ENCODE measurements at regions not wholly inside any gene's neighbourhood (a gene's known extent, or its start where the extent isn't known, plus 50 kb on each side); places are given as distances from the start of the nearest gene placed in this dataset.

DNA sequence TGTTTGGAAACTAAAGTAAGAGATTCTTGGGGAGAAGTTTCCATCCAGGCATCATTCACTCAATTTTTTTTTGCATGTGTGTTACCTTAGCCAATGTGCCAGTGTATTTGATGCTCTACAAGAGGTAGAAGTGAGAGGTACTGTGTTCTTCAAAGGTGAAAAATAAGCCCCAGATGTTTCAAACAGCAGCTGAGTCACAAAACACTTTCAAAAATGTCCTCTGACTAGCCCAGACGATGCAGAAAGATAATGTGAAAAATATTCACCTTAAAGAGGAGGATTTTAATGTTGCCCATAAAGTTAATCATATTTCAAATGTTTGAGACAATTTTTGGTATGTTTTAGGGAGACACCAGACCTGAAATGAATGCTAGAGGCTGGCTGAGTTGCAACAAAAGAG lies 107.7 kb upstream of the RASGRP1 start:
- DNase-seq (ENCODE audit: low read depth in 2 of 2), result no peak

DNA sequence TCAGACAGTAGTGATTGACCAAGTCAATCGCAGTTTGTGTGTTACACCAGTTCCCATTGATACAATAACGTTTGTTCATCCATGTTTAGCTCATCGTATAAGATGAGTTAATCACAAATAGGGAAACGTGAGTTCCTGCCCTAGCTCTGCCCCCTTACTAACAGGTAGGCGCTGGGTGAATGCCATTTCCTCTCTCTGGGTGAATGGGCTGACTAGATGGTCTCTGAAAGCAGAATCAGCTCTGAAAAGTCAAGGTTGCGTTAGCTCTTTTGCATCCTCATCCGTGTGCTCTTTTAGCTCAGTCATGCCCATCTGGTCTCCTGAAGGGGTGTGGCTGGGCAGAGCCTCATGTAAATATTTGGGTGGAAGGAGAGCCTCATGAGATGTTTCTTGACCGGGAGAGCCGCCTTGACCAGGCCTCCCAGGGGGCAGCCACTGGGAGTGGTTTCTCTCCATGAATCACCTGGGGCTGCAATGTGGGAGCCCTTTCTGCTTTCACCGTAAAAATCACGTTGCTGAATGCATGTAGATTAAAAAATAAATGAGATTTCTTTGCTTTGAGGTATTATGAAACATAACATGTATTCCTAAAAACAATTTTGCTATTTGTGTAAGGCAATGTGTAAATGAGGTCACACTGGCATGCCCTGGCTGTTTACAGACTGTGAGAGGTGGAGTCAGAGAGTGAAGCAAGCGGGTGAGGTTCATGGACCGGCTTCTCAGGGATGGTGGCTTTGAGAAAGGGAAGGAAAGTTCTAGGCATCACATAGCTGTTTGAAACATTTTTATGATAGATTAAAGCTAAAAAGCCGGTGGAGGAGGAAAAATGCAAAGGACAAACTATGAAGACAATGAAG lies 108.4 kb upstream of the RASGRP1 start:
- no peak for DNase-seq (ENCODE audit: low read depth in 2 of 2)

DNA sequence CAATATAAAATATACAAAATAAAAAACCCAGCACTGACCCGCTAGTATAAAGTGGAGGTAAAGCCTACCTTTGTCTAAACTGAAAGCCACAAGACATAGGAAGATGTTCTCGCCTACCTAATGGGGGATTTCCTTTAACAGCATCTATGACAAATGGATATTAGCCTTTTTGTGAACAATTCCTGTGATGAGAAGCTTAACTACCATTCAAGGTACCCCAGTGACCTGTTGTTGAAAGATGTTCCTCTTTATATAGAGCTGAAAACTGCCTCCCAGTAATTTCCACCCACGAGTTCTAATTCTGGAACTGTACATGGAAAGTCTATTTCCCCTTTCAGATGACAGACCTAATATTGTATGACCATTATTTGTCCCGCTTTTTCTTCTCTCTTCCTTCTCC lies 109.8 kb upstream of the RASGRP1 start:
- no peak for DNase-seq (ENCODE audit: low read depth in 2 of 2)

DNA sequence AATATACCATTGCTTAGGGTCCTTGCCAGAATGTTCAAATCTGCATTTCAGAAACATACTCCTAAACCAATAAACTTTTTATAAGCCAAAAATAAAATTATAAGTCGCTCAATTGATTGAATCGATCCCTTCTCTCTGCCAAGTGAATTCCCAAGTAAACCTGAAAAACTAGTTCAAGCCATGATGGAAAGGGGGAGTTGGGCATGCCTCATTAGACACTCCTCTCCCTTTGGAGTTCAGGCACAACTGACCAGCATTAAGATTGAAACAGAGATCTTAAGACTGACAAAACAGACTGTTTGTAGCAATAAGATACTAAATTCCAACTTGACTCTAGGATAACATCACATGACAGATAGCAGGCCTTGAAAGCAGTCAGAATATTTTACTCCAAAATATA lies 113.7 kb upstream of the RASGRP1 start:
- DNase-seq (ENCODE audit: low read depth in 2 of 2), result no peak

DNA sequence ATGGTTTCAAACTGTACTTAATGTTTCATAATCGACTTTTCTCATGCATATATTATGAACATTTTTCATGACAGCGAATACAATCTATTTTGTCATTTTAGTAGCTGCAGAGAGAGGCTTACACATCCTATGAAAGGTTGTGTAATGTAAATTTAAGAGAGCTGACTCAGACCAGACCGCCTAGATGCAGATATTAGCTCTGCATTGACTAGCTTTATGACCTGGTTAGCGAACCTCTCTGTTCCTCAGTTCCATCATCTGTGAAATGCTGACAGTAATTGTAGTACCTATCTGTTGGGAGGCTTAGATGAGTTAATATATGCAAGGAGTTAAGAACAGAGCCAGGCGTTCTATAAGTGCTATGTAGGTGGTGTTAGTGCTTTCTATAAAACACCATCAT lies 116.2 kb upstream of the RASGRP1 start:
- no peak for DNase-seq (ENCODE audit: low read depth in 2 of 2)

DNA sequence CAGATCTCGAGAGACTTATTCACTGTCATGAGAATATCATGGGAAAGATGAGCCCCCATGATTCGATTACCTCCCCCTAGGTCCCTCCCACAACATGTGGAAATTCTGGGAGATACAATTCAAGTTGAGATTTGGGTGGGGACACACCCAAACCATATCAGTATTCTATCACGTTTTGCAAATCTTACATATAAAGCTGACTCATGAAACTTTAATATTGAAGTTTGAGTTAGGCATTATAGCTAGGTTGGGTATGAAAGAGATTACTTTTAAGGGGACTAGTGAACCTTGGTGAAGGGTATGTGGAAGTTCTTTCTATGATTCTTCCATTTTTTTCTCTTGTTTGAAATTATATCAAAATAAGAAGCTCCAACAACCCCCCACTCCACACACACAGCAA lies 117.7 kb upstream of the RASGRP1 start:
- no peak for DNase-seq (ENCODE audit: low read depth in 2 of 2)

DNA sequence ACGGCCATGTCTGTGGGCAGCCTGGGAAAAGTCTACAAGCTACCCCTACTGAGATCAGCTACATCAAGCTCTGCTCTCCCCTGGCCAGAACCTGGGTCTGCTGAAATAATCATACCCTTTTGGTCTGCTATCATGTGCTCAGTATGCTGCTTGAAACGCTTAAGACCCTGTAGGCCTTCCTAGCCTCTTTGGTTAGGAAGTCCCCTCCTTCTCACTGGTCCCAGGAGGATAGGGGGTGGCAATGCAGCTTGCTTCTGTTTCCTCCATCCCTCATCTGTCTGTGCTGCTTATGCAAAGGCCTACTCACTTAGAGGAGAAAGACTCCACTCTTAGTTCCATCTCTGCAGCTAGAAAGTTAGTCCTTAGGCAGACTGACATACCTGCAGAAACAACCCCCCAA lies 118.2 kb upstream of the RASGRP1 start:
- no peak for DNase-seq (ENCODE audit: low read depth in 2 of 2)

DNA sequence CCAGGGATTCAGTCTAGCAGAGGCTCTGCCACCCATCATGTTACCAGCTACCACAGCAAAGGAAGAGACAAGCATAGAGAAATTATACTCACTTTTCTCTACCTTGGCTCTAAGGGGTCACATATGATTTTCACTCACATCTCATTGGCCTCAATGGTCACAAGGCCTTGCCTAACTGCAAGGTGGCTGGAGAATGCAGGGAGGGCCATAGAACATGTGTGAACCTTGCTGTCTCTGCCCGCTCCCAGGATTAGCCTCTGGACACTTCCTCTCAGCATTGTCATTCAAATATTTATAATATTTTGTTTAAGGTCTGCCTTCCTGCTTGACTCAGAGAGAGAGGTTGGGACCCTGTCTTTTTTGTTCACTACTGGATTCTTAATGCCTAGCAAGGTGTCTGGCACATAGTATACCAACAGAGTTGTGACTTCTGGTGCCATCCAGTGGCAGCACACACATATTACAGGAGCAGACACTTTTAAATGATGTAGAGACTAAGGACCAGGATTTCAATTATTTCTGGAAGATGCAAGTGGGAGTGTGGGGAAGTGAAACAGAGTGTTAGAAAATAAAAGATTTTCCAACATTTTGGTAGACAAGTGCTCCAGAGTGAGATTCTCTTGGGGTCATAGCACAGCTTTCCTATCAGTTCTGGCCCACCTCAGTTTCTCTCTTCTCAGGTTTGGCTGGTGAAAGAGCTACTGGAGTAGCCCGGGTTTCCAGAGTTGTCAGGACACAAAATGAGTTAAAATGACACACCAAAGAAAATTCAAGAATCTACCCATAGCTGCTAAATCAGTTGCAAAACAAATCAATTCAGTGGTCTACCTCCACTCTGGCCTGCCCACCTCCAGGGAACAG lies 119.0 kb upstream of the RASGRP1 start:
- no peak for DNase-seq (ENCODE audit: low read depth in 2 of 2)

DNA sequence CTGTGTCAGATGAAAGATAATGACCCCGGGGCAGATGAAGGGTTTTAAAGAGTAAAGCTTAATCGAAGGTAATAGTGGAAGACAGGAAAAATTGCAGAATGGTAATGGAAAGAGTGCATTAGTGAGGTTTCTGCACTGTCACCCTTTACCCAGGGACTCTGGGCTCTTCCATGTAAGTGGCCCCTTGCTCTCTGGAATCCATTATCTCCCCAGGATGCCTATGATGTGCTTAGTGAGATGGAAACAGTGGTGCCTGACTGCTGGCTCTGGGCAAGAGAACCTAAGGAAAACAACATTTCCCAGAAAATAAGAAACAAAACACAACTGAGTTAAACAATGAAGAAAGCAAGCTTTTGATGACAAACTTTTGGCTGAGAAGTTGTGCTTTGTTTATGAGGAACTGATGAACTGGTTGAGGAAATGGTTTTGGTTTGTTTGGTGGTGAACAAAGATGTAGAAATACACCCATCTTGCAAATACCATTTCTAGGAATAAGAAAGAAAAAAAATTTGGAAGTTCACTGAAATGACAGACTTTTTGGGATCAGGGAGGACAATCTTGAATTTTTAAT lies 119.9 kb upstream of the RASGRP1 start:
- DNase-seq (ENCODE audit: low read depth in 2 of 2), result no peak

DNA sequence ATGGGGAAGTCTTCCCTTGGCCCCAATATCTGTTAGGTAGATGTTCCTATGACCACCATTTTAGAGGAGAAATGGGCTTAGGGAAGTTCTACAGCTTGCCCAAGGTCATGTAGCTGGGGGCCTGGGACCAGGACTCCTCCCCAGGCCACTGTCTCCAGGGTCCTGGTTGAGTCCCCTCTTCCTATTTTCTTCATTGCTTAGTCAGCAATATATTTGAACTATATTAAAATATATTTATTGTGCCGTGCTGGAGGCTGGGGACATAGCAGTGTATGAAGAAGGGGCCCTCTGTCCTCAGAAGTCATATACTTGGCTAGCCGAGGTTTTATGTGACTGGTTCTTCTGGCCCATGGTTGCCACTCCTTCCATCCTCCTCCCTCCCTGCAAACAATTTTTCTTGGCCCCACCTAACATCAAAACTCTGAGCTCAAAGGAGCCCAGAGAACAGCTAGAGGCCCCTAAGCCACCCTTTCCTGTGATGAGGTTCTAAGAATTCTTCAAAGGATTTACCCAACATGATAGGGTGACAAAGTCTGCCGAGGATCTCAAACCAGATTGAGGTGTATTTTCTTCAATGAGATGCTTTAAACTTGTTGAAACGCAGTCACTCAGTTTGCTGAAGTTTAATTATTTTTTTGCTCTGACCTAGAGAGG lies 121.2 kb upstream of the RASGRP1 start:
- DNase-seq (ENCODE audit: low read depth in 2 of 2), result no peak

DNA sequence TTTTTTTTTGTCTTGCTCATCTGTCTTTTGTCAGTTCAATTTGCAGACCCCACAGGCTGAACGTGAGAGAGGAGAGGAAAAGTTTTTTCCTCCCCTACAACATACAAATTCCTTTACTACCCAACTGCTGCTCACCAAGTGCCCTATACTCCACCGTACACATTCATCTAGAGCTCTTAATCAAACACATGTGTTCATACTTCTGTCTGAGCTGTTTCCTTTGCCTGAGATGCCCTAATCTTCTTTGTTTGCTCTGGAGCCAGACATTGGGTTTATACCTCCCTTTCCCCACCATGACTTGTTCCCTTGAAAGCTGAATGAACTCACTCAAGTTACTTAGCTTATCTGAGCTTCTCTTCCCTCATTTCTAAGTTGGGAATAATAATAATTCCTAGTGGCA lies 122.7 kb upstream of the RASGRP1 start:
- peak; percentile 58 to 64 for DNase-seq (ENCODE audit: low read depth in 2 of 2)

DNA sequence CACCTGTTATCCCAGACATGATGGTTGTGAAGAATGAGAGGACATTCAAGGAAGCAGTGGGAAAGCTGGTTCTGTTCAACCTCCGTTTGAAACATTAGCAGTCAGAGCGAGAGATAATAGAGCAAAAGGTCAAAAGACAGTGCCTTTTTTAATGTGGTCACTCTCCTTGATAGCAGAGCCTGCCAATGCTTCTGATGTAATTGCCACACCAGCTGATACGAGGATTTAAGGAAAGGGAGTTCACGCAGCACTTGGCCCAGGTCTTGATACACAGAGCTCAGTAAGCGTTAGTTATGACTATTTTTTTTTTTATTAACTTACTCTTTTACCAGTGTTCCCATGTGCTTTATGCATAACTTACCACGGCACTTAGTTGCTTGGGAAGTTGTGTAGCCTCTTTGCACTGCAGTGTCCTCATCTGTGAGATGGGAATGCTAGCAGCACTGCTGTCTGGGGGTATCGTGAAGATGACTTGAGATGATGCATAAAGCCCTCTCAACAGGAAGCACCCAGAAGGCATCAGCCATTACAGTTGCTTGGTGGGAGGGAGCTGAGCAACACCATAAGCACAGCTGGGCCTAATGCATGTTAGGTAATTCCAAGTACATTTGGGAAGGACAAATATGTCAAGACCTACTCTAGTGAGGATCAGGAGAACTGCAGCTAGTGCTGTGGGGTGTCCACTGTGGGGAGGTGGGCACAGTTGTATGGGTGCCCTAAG lies 123.3 kb upstream of the RASGRP1 start:
- no peak for DNase-seq (ENCODE audit: low read depth in 2 of 2)

DNA sequence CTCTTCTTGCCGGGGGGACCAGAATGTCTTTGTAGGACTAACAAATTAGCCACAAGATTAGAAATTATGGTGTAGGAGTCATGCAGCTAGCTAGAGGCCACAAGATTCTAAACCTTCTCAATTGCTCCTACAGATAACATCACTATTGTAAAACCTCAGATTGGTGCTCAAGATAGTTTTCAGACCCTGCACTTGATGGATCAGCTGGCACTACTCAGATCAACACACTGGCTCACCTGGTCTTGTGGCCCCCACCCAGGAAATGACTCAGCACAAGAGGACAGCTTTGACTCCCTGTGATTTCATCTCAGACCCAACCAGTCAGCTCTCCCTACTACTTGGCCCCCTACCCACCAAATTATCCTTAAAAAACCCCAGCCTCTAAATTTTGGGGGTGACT lies 124.1 kb upstream of the RASGRP1 start:
- no peak for DNase-seq (ENCODE audit: low read depth in 2 of 2)

DNA sequence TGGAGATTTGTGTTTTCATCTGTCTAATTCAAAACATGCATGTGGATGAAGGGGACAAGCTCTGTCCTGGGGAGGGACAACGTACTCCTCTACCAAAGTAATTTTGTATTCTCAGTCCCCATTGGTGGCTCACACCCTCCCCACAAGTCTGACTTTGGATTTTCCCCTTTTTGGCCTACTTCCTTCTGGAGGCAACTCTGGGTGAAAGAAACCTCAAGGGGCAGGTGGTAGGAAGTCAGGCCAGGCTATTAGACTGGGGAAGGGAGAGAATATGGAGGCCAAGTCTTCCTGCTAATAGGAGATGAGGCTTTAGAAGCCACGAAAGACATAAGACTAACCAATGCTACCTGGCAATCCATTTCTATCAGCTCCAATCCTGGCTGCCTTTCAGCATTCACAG lies 124.9 kb upstream of the RASGRP1 start:
- DNase-seq (ENCODE audit: low read depth in 2 of 2), result no peak

DNA sequence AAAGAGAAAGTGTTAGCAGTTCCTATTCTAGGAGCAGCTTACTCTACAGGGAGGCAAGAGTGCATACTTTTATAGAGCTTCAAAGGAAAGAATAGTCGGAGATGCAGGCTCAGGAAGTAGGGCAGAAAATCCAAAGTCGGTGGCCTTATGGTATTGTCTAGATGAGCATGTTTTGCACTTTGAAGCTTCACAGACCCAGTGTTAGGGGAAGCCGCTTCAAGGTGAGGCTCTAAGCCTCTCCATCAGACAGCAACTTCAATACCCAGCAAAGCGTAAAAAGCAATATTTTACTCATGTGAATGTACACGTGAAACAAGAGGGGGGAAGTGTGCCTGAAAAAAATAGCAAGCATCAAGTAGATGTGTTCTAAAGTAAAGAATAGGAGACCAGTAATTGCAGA lies 125.6 kb upstream of the RASGRP1 start:
- DNase-seq (ENCODE audit: low read depth in 2 of 2), result no peak

DNA sequence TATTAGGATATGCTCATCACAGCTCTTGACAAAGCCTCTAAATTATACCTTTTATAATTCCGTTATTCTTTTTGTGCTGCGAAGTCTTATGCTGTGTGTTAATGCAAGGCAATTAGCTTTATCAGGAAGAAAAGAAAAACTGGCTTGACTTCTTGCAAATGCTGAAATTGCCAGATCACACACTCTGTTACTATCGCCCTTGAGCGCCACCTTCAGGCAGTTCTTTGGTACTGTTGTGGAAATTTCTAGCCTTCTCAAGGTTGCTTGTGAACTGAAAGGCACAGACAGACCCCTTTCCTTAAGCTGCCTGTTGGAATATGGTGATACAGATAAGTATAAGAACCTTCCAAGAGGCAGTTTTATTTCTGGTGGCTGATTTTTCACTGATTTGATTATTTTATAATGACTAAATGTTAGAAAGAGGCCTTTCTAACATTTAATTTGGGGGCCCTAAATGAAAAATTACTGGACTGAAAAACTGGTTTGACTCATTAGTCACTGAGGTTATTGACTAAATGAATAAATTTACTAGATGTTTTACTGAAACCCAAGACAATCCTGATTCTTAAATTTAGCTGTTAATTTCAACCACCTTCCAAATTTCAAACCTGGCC lies 126.2 kb upstream of the RASGRP1 start:
- DNase-seq (ENCODE audit: low read depth in 2 of 2), result peak in 1 of 2 experiments; percentile 35

DNA sequence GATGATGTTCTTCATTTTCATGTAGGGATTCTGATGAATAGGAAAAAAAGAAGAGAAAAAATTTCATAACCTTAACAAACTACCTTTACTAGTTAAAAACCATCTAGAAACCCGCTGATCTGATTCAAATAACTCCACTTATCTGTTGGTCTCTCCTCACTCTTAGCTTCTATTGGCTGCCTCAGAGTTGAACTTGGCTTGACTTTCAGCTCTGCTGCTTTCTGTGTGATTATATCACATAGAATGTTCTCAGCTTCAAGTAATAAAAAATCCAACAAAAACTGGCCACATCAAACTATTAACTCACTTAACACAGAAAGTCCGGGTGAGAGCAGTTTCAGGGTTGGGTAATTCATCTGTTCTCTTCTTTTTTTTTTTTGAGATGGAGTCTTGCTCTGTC lies 126.8 kb upstream of the RASGRP1 start:
- no peak for DNase-seq (ENCODE audit: low read depth in 2 of 2)

DNA sequence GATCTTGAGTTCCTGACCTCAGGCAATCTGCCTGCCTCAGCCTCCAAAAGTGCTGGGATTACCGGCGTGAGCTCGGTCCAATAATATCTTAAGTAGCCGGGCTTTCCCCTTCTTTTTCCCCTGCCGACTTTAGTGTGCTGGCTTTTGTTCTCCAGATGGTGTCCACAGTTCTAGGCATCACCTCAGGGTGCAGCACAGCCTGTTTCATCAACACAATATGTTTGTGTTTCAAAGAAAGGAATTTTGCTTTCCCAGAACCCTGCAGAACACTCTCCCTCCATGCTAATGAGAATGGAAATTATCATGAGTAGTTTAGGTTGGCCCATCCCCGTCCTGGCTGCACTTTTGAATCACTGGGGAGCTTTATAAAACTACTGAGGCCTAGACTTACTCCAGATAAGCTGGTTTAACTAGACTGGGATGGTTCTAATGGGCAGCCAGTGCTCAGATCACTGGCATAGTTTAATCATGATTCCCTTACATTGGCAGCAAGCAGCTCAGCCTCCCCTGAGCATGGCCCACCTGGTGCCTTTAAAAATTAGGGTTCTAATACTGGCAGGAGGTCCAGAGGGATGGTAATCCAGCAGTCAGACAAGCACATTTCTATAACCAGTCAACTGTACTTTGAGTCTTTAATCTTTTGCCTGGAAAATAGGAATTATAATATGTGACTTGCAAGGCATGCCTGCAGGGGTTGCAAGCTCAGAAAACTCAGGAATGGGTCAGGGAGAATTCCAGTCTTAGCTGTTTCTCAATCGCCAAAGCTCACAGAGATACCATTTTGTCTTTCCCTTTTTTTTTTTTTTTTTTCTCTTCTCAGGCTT lies 127.6 kb upstream of the RASGRP1 start:
- DNase-seq (ENCODE audit: low read depth in 2 of 2), result no peak

DNA sequence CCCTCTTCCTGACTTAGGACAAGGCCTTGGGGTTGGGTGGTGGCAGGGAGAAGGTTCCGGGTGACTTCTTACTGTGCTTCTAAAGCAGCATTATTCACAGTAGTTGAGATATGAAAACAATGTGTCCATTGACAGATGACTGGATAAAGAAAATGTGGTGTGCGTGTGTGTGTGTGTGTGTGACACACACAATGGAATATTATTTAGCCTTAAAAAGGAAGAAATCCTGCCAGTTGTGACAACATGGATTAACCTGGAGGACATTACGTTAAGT lies 128.1 kb upstream of the RASGRP1 start:
- no peak for DNase-seq (ENCODE audit: low read depth in 2 of 2)
